Activated B cell treated with CpG ODN at 0.5 μM for 24 hours (primary cell): ENCODE measurements at regions not wholly inside any gene's neighbourhood (a gene's known extent, or its start where the extent isn't known, plus 50 kb on each side); places are given as distances from the start of the nearest gene placed in this dataset.

Source experiments
- ATAC-seq: fragments of 200-7000 bp; cut with Tn5 transposase; one replicate; pipeline ENCODE4 v1.10.0; 2021; ENCODE audit warnings: low read depth, mild to moderate bottlenecking, moderate library complexity
- CTCF ChIA-PET: fragments of 350-600 bp; sonication (Branson Sonifier 250); formaldehyde crosslinking; loops from one replicate; lab custom pipeline; 2021; ENCODE audit warnings: antibody characterized with exemption; lab: Charles Lee
- POLR2A ChIA-PET: fragments of 350-600 bp; sonication (Branson Sonifier 250); formaldehyde crosslinking; loops from one replicate; lab custom pipeline; 2021; ENCODE audit warnings: antibody characterized with exemption; lab: Charles Lee
- DNase-seq: peaks from one replicate; pipeline ENCODE4 v3.0.0; 2022
- H3K27ac Mint-ChIP-seq: one replicate; pipeline ENCODE4 v1.8.0; 2020; ENCODE audit warnings: mixed read lengths
- H3K27me3 Mint-ChIP-seq: one replicate; pipeline ENCODE4 v1.8.0; 2021; ENCODE audit warnings: mixed read lengths
- H3K36me3 Mint-ChIP-seq: one replicate; pipeline ENCODE4 v1.8.0; 2021; ENCODE audit warnings: low read depth, mixed read lengths
- H3K4me1 Mint-ChIP-seq: one replicate; pipeline ENCODE4 v1.8.0; 2021; ENCODE audit warnings: mixed read lengths
- H3K4me3 Mint-ChIP-seq: one replicate; pipeline ENCODE4 v1.8.0; 2020; ENCODE audit warnings: mild to moderate bottlenecking, mixed read lengths
- H3K9me3 Mint-ChIP-seq: one replicate; pipeline ENCODE4 v1.8.0; 2020; ENCODE audit warnings: mixed read lengths
- CTCF ChIP-seq: fragments of 200-600 bp; IDR thresholded peaks from one replicate; pipeline ENCODE4 v1.8.0; 2022; ENCODE audit warnings: antibody characterized with exemption, mild to moderate bottlenecking
- intact Hi-C: fragments of 100-400 bp; cut with micrococcal nuclease; formaldehyde crosslinking; loops from one replicate; pipeline ENCODE4 v1.15.1; 2024

- ChIA-PET CTCF (no interaction called here), POLR2A (interaction anchor here (1.2 kb wide), 1 partner anchor 23 kb away, joined by 5 read pairs; no protein-coding TSS in a partner anchor)
- ATAC-seq (no peak), DNase-seq (no peak)
- Mint-ChIP-seq H3K9me3 (peaks cover 2% of the 10 kb centered on the region), H3K4me1 (peaks cover 22% of the 10 kb centered on the region), H3K4me3 (no peak overlapping the region), H3K36me3 (no peaks in the 10 kb centered on the region), H3K27ac (no peak overlapping the region), H3K27me3 (peaks cover 50% of the 10 kb centered on the region)
- intact Hi-C loops = loop anchor here (2.0 kb wide), 1 partner anchor 53 kb away; no protein-coding TSS in a partner anchor
- TF ChIP-seq CTCF = no peak
These were observed 184.7 kb downstream of the C9orf50 start for GRCh38 chr9:129435988-129436717.

GRCh38 chr9:129435291-129435690 lies 185.6 kb downstream of the C9orf50 start:
- Mint-ChIP-seq H3K4me3 (no peak overlapping the region), H3K36me3 (no peaks in the 10 kb centered on the region), H3K9me3 (peaks cover 2% of the 10 kb centered on the region), H3K4me1 (peaks cover 20% of the 10 kb centered on the region), H3K27ac (no peak overlapping the region), H3K27me3 (peaks cover 42% of the 10 kb centered on the region)
- CTCF ChIA-PET = no interaction called here
- TF ChIP-seq CTCF = no peak
- intact Hi-C loops = no loop called here
- ATAC-seq (no peak), DNase-seq (no peak)
- POLR2A ChIA-PET = no interaction called here

GRCh38 chr9:129434187-129434586 lies 186.7 kb downstream of the C9orf50 start:
- Mint-ChIP-seq H3K9me3 (no peaks in the 10 kb centered on the region), H3K27ac (no peak overlapping the region), H3K4me1 (peaks cover 20% of the 10 kb centered on the region), H3K36me3 (no peaks in the 10 kb centered on the region), H3K27me3 (peaks cover 34% of the 10 kb centered on the region), H3K4me3 (no peak overlapping the region)
- intact Hi-C loops = no loop called here
- TF ChIP-seq CTCF = no peak
- ATAC-seq (no peak), DNase-seq (no peak)
- POLR2A ChIA-PET = no interaction called here
- CTCF ChIA-PET = no interaction called here

- Mint-ChIP-seq H3K4me1 (peaks cover 8% of the 10 kb centered on the region), H3K4me3 (no peak overlapping the region), H3K36me3 (no peaks in the 10 kb centered on the region), H3K27ac (no peak overlapping the region), H3K27me3 (peaks cover 18% of the 10 kb centered on the region), H3K9me3 (no peaks in the 10 kb centered on the region)
- intact Hi-C loops = no loop called here
- ATAC-seq = no peak
- TF ChIP-seq CTCF = no peak
- no peak for DNase-seq
- POLR2A ChIA-PET = no interaction called here
- CTCF ChIA-PET = no interaction called here
These were observed 188.4 kb downstream of the C9orf50 start for GRCh38 chr9:129432297-129433154.
